Fibroblast of lung (primary cell): ENCODE measurements at regions not wholly inside any gene's neighbourhood (a gene's known extent, or its start where the extent isn't known, plus 50 kb on each side); places are given as distances from the start of the nearest gene placed in this dataset.
A peak's percentile ranks its signal among the peaks of the same experiment; 100 is the strongest.

Experiments used
- DNase-seq, 2 donors: peaks; one replicate each; pipeline versions ENCODE4 v3.0.0 to v3.0.0-alpha.2; 2010; ENCODE audit warnings: low read depth in 2 of 2
- H2AFZ ChIP-seq: 2 replicates; pipeline ENCODE4 v1.5.1; 2012; ENCODE audit warnings: low read length, control low read depth, inconsistent platforms
- H3K27ac ChIP-seq: 2 replicates; pipeline ENCODE4 v1.5.1; 2011; ENCODE audit warnings: low read length, control low read depth; ENCODE audit not compliant: insufficient read depth
- H3K27me3 ChIP-seq: 2 replicates; pipeline ENCODE4 v1.5.1; 2011; ENCODE audit warnings: mild to moderate bottlenecking, low read length; ENCODE audit not compliant: control insufficient read depth, insufficient read depth
- H3K36me3 ChIP-seq: 2 replicates; pipeline ENCODE4 v1.5.1; 2011; ENCODE audit warnings: low read length; ENCODE audit not compliant: control insufficient read depth, insufficient read depth
- H3K4me1 ChIP-seq: 2 replicates; pipeline ENCODE4 v1.5.1; 2011; ENCODE audit warnings: low read length; ENCODE audit not compliant: control insufficient read depth, insufficient read depth; ENCODE audit errors: extremely low read depth
- H3K4me2 ChIP-seq: 2 replicates; pipeline ENCODE4 v1.5.1; 2011; ENCODE audit warnings: low read length, control low read depth; ENCODE audit not compliant: insufficient read depth; ENCODE audit errors: extremely low read depth
- H3K4me3 ChIP-seq, 4 experiments: fragments of 200-600 bp in 1 of 4; sonication (generic) in 1 of 4; replicated peaks in 1 of 4; 2 replicates each; pipeline ENCODE4 v1.5.1; 2011 to 2016; ENCODE audit warnings: low read length in 4 of 4, low read depth in 3 of 4, mild to moderate bottlenecking in 3 of 4, control low read depth in 2 of 4, inconsistent platforms in 1 of 4, mixed read lengths in 1 of 4; ENCODE audit not compliant: insufficient read depth in 1 of 4; ENCODE audit errors: control extremely low read depth in 1 of 4
- H3K79me2 ChIP-seq: 2 replicates; pipeline ENCODE4 v1.5.1; 2012; ENCODE audit warnings: mild to moderate bottlenecking, low read length, inconsistent platforms; ENCODE audit not compliant: control insufficient read depth, insufficient read depth
- H3K9ac ChIP-seq: 2 replicates; pipeline ENCODE4 v1.5.1; 2011; ENCODE audit warnings: mild to moderate bottlenecking, low read length, control low read depth; ENCODE audit not compliant: insufficient read depth
- H3K9me3 ChIP-seq: 2 replicates; pipeline ENCODE4 v1.5.1; 2012; ENCODE audit warnings: low read depth, low read length; ENCODE audit not compliant: control insufficient read depth, insufficient read depth
- H4K20me1 ChIP-seq: 2 replicates; pipeline ENCODE4 v1.5.1; 2011; ENCODE audit warnings: low read length; ENCODE audit not compliant: control insufficient read depth, insufficient read depth; ENCODE audit errors: extremely low read depth
- EZH2 ChIP-seq: IDR thresholded peaks from 2 replicates; pipeline ENCODE4 v1.5.1; 2012; ENCODE audit warnings: low read length, control low read depth, mild to moderate bottlenecking; ENCODE audit errors: missing control alignments
- TF ChIP-seq, protein P1 (sequence below), 2 donors: IDR thresholded peaks in 1 of 2; conservative IDR thresholded peaks in 1 of 2; 1 replicate in 1 of 2; 2 replicates in 1 of 2; pipeline ENCODE4 v1.5.1; 2011 to 2012; ENCODE audit warnings: low read length in 2 of 2, control low read depth in 1 of 2, inconsistent platforms in 1 of 2, low read depth in 1 of 2, mild to moderate bottlenecking in 1 of 2

DNA sequence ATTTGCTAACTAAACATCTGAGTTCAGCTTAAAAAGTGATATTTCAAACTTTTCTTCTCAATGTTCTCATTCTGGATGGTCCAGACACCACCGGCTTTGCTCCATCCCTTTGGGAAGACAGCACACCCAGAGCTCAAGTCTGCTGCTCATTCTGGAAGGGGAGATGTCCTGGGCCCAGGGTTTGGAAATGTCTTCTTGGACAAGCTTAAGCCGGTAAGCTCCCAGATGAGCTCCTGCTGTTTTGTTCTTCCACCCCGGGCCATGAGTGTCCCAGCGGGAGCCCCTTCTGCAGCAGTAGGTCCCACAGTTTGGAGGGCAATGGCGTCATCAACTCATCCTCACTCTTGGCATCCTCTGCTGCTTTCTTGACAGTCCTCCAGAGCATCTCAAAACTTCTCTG is 105.2 kb downstream of the TMEM100 start:
- Histone ChIP-seq H3K27me3 (no peaks in the 10 kb centered on the region), H3K4me3 (no peak overlapping the region), H3K9ac (no peak overlapping the region), H4K20me1 (no peaks in the 10 kb centered on the region), H2AFZ (no peak overlapping the region), H3K4me2 (no peak overlapping the region), H3K36me3 (no peaks in the 10 kb centered on the region), H3K79me2 (no peaks in the 10 kb centered on the region), H3K27ac (no peak overlapping the region), H3K9me3 (no peaks in the 10 kb centered on the region), H3K4me1 (no peaks in the 10 kb centered on the region)
- no peak for DNase-seq
- TF ChIP-seq, protein P1, sequence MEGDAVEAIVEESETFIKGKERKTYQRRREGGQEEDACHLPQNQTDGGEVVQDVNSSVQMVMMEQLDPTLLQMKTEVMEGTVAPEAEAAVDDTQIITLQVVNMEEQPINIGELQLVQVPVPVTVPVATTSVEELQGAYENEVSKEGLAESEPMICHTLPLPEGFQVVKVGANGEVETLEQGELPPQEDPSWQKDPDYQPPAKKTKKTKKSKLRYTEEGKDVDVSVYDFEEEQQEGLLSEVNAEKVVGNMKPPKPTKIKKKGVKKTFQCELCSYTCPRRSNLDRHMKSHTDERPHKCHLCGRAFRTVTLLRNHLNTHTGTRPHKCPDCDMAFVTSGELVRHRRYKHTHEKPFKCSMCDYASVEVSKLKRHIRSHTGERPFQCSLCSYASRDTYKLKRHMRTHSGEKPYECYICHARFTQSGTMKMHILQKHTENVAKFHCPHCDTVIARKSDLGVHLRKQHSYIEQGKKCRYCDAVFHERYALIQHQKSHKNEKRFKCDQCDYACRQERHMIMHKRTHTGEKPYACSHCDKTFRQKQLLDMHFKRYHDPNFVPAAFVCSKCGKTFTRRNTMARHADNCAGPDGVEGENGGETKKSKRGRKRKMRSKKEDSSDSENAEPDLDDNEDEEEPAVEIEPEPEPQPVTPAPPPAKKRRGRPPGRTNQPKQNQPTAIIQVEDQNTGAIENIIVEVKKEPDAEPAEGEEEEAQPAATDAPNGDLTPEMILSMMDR (conservative IDR thresholded peaks at IDR 0.05 in 1 of 2, IDR thresholded peaks at IDR 0.05 in 1 of 2; ENCODE audit: low read depth in 1 of 2, low read length in 2 of 2) = no peak
- no peak for TF ChIP-seq EZH2

DNA sequence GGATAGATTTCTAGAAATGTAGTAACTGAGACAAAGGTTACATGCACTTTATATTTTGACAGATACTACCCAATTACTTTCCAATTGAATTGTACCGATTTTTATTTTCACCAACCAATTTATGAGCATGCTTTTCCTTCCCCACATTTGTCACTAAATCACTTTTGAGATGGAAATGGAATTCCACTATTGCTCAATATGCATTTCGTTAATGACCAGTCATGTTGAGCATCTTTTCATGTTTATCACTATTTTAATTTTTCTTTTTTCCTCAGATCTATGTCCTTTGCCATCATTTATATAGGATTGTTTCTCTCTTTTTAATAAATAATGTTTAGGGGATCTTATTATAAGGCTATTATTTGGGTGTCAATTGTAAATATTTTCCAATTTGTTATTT is 102.8 kb upstream of the SMIM36 start:
- no peak for DNase-seq

DNA sequence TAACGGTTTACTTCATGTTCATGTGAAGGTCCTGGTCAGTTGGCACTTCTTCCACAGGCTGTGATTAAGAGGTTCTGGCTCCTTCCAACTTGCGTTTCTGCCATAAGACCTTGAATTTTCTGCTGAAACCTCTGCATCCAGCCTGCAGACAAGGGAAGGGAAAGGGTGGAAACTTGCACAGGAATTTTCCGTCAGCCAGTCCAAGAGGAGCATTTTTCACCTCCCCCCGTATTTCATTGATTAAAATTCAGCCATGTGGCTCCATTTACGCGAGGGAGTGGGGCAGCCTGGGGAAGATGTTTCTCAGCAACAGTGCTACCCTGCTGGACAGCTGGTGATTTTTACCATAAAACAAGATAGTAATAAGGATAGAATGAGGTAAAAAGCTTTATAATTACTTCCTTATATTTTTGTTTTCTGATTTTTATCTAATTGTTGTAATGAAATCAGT is 101.5 kb upstream of the SMIM36 start:
- Histone ChIP-seq H3K27ac (no peak overlapping the region), H3K4me2 (no peak overlapping the region)

More for the DNA sequence above, 102.8 kb upstream of the SMIM36 start:
- H4K20me1 ChIP-seq = no peaks in the 10 kb centered on the region
- H3K4me3 ChIP-seq = no peak overlapping the region
- peaks cover 9% of the 10 kb centered on the region for H3K4me1 ChIP-seq
- no peaks in the 10 kb centered on the region for H3K27me3 ChIP-seq
- TF ChIP-seq, protein P1 (conservative IDR thresholded peaks at IDR 0.05 in 1 of 2, IDR thresholded peaks at IDR 0.05 in 1 of 2; ENCODE audit: low read depth in 1 of 2, low read length in 2 of 2) = no peak
- no peak for TF ChIP-seq EZH2
- H3K27ac ChIP-seq = no peak overlapping the region
- H2AFZ ChIP-seq = no peak overlapping the region
- no peaks in the 10 kb centered on the region for H3K36me3 ChIP-seq
- no peaks in the 10 kb centered on the region for H3K79me2 ChIP-seq
- H3K9ac ChIP-seq = no peak overlapping the region
- no peaks in the 10 kb centered on the region for H3K9me3 ChIP-seq
- no peak overlapping the region for H3K4me2 ChIP-seq

More for the DNA sequence above, 101.5 kb upstream of the SMIM36 start:
- H2AFZ ChIP-seq = no peak overlapping the region
- H3K9me3 ChIP-seq = no peaks in the 10 kb centered on the region
- no peak overlapping the region for H3K9ac ChIP-seq
- no peaks in the 10 kb centered on the region for H3K27me3 ChIP-seq
- H4K20me1 ChIP-seq = no peaks in the 10 kb centered on the region
- no peaks in the 10 kb centered on the region for H3K79me2 ChIP-seq
- DNase-seq = peak in 1 of 2 donors; percentile 86
- H3K4me1 ChIP-seq = peaks cover 9% of the 10 kb centered on the region
- no peak for TF ChIP-seq EZH2
- TF ChIP-seq, protein P1 (conservative IDR thresholded peaks at IDR 0.05 in 1 of 2, IDR thresholded peaks at IDR 0.05 in 1 of 2; ENCODE audit: low read depth in 1 of 2, low read length in 2 of 2) = no peak
- no peak overlapping the region for H3K4me3 ChIP-seq
- H3K36me3 ChIP-seq = no peaks in the 10 kb centered on the region
